NCI-H510A treated with DMSO at 0.1 percent for 48 hours (cell line): ENCODE measurements at regions not wholly inside any gene's neighbourhood (a gene's known extent, or its start where the extent isn't known, plus 50 kb on each side); places are given as distances from the start of the nearest gene placed in this dataset.
"Not testable (repeated sequence)": the region's sequence is repeated elsewhere in the genome, so short reads cannot be mapped to it uniquely, and the experiment has no call there.

Source experiments
- DNase-seq: peaks from one replicate; lab custom pipeline; 2025; lab: John Stamatoyannopoulos, UW

DNA sequence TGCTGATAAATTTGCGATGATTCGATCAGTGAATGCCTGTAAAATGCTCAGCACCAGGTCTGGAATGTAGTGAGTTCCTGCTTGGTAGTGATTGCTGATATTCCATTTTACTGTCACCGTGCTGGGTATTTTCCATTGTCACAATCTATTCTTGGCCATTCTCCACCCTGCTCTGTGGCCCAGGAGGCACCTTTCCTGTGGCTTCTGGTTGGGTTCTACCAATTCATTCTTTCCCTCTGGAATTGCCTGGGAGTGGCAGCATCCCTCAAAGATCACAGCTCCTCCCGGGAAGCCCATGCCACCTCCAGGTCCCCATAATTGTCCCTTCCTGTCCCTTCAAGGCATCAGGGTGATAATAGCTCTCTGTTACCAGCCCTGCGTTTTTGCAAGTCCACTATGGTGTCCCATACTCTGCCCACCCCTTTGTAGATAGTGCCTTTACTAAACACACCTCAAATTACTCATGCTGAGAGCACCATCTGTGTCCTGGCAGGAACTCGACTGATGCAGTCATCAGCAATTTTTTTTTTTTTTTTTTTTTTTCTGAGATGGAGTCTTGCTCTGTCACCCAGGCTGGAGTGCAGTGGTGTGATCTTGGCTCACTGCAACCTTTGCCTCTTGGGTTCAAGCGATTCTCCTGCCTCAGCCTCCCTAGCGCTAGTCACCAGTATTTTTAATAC lies 177.8 kb upstream of the PROK2 start:
- no peak for DNase-seq

DNA sequence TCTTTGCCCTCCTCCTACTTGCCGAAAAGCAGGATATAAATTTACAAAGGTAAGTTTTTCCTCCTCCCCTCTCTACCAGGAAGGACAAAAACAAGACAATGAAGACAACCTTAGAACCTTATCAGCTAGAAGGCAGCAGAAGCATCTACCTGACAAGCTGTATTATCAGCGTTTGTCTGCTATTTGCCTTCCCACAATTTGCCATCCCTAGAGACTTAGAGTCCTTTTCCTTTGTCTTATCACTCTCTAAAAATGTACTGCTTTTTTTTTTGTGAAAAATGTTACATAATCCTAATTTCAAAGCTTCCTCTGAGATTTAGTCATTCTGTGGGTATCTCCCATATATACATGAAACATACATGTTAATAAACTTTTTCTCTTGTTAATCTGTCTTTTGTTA lies 176.9 kb upstream of the PROK2 start:
- no peak for DNase-seq

DNA sequence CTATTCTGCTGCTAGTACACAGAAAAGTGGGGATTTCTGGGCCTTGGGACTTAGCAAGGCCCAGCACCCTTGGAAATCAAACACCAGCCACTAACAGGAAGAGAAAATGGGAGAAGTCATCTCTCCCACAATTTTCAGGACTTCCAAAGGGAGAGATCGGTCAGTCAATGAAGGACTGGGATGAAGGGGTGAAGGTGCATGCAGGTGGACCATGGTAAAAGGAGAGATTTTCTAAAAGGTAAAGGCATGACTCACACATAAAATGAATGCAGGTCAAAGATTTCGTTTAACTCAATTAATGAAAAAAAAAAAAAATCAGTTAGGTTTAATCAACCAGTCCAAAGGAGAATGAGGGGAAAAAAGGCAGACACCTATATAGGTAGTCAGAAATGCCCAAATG lies 176.4 kb upstream of the PROK2 start:
- DNase-seq, result no peak

DNA sequence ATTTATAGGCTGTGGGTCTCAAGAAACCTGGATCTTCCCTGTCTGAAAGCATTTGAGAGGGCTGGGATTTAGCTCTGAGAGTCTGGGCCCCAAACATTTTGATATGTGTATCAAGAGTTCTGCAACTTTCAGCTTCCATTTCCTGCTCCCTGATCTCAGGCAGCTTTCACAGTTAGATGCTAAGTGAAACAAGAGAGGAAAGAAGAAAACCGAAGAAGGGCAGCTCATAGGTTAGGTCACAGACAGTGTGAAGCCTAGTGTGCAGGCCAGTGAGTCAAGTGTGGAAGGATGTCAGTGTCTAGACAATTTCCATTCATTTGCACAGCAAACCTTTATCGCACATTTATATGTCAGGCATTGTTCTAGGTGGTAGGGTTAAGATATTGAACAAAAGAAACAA lies 173.6 kb upstream of the PROK2 start:
- no peak for DNase-seq

DNA sequence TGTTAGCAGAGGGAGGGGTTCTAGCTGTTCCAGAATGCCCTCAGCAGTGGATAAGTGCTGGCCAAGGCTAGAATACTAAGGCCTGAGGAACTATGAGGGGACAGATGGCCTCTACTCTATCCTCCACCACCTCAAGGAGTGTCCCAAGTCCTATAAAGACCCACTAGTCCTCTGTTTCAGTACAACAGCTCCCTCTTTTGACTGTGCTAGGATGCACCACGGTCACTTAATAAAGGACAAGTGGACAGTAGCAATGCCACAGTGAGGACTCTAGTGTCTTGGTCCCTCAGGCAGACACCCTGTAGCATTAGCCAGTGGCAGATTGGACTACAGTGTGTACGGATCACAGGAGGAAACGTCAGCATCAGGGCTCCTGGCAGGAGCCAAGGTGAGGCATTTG lies 171.8 kb upstream of the PROK2 start:
- no peak for DNase-seq

DNA sequence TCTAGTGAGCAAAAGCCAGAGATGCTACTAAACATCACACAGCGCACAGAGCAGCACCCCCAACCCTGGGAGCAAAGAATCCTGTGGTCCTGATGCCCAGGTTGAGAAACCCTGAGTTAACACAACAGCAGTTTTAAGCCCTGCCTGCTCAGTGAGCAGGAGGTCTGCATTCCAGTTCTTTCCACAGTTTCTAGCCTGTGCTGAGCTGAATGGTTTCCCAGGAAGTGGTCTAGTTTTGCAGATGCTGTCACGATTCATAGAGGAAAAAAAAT lies 171.1 kb upstream of the PROK2 start:
- no peak for DNase-seq

DNA sequence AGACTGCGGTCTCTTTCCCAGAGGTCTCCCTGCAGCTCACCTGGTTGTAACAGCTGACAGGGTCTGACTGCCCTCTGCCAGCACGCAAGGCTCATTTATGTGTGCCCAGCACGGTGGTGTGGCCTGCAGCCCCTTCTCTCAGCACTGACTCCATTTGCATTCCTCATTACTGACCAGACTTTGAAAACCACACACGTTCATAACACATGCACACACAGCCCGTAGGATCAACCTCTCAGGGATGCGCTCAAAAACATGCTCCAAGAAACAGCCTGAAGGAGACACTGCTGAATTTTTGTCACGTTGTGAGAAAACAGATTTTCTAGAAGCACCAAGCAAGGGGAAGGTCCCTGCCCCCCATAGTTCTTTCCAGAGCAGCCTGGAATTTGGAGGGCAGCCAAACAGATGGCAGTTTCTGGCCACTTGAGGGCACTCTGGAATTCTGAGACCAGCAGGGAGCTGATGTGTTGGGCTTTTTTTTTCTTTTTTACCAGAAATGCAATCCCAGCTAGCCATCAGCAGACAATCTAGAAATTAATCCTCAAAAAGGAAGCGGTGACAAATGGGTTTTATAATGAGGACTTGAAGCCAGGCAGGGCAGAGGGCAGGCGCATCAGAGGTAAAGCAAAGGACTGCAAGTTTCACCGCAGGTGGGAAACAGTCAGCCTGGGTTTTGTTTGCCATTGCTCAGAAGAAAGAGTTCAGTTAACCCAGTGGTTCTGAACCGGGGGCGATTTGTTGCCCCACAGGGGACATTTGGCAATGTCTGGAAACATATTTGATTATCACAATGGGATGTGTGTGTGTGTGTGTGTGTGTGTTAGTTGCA lies 170.5 kb upstream of the PROK2 start:
- peak; percentile 26 for DNase-seq

DNA sequence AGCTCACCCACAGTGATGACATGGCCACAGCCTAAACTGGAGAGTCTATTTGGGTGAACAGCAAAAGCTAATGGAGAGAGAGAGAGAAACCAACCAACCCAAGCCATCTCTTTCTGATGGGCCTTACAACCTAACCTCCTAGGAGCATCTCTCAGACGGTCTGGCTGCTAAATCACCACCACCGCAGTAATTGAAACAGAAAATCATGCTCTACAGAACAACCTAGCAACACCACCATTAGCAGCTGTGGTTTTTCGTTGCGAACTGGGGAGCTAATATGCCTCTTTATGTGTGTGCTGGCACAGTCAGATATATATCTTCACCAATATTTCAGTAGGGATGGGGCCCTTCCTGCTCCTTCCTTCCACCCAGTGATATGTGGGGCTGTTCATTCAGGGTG lies 166.9 kb upstream of the PROK2 start:
- no peak for DNase-seq

DNA sequence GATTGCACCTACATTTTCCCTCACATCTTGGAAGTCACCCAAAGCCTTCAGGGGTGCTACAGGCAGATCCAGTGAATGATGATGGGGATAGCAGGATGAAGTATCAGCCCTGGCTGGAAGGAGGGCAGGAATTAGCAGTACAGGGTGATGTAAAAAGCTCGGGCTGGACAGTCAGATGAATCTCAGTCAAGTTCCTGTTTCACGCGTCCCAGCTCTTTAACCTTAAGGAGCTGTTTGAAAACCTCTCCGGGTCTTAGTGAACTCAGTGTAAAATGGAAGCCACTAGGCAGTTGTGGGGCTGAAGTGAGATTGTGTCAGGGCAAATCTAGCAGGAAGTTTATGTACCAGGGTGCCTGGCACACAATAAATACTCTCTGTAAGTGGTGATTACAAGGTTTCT lies 166.4 kb upstream of the PROK2 start:
- no peak for DNase-seq

DNA sequence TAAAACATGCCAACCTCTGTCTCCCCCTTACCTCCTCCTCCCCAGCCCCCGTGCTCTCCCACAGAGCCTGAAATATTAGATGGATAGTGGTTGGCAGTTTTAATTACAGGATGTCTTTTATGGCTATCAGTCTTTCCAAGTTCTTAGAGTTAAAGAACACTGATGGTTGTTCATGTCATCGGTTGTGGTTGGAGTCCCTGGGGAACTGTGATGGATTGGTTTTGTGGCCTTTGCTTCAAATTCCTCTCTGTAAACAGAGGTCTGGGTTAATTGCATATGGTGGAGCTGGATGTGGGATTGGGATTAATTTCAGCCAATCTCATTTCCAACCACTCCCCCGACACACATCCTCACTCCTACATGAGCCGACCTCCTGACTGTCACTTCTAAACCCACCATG lies 164.5 kb upstream of the PROK2 start:
- DNase-seq, result no peak

DNA sequence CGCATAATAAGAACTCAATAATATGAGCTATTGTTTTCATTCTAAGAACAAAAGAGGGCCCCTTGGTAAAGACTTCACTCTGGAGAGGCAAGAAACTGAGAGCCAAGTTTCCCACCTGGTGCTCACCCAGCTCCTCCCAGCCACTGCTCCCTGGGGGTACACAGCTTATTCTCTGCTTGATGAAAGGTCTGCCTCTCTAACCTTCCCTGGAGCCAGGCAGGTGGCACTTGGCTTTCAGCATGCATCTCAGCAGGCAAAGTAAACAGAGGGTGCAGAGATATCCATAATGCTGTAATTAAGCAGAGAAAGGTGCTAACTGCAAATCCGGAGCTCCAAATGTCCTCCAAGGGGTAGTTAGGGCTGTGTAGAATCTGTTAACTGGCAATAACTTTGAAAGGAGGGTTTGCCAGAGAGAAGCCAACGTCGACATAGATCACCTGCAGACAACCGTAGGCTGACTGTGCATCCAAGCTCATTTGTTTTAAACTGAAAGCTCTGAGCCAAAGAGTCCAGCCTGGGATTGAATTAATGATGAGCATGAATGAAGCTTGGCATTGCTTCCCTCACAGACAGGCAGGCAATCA lies 159.6 kb upstream of the PROK2 start:
- peak; percentile 28 for DNase-seq

DNA sequence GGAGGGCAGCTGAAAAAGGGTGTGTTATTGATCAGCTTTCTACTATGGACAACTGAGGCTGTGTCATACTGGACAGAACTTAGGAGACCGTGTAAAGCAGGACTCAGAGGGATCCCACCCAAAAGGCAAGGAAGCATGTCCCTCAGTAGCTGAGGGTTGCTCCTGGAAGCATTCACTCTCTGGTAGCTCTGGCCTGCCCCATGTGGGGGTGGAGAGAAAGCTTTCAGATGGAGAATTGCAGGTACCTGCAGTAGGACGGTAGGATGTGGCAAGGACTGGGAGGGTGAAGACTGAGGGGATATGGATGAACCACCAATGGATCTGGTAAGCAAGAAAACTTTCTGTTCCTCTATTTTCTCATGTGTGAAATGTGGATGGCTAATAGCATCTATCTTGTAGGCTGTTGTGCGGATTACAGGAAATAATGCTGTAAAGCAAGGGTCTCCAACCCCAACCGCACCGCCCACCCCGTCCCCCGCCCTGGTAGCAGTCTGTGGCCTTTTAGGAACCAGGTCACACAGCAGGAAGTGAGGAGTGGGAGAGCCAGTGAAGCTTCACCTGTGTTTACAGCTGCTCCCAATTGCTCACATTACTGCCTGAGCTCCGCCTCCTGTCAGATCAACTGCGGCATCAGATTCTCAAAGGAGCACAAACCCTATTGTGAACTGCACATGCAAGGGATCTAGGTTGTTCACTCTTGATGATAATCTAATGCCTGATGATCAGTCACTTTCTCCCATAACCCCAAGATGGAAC lies 157.7 kb upstream of the PROK2 start:
- DNase-seq, result peak; percentile 23

DNA sequence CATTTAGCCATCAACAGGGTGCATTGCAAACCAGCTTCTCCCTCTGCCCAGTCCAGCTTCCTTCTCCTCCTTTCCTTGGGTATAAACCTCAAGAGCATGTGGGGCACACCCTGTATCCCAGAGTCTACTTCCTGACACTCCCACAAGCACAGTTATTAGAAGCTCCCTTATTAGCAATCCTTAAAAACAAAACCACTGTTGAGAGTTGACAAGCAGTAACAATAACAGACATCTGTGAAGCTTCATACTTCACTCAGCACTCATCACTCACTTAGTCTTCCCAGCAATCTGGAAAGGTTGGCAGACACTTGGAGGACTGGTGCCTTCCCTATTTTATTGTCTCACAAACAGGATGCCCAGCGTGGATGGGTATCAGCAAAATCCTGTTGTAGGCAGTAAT lies 155.5 kb upstream of the PROK2 start:
- no peak for DNase-seq

DNA sequence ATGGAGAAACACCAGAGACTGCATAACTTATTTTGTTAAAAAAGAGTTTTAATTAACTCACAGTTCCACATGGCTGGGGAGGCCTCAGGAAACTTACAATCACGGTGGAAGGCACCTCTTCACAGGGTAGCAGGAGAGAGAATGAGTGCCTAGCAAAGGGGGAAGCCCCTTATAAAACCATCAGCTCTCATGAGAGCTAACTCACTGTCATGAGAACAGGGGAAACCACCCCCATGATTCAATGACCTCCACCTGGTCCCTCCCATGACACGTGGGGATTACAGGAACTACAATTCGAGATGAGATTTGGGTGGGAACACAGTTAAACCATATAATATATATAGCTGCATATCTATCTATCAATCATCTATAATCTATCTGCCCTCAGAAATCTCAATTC lies 153.1 kb upstream of the PROK2 start:
- not testable (repeated sequence) for DNase-seq

DNA sequence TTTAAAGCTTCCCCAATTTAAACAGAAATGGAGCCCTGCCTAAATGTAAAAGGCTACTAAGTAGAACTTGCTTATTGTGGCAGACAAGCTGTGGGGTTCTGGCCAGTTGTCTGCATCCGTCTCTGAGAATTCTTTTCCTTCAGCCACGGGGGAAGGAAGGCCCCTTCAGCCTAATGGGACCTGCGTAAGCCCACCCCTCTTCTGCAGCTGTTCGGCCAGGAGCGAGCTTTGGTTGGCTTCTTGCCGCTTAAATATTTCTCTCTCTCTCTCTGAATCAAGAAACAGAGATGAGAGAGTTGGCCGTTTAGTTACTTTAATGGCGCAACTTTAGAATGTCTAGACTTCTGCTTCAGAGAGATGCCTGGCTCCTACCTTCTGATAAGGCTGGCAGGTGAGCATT lies 151.7 kb upstream of the PROK2 start:
- DNase-seq, result no peak

DNA sequence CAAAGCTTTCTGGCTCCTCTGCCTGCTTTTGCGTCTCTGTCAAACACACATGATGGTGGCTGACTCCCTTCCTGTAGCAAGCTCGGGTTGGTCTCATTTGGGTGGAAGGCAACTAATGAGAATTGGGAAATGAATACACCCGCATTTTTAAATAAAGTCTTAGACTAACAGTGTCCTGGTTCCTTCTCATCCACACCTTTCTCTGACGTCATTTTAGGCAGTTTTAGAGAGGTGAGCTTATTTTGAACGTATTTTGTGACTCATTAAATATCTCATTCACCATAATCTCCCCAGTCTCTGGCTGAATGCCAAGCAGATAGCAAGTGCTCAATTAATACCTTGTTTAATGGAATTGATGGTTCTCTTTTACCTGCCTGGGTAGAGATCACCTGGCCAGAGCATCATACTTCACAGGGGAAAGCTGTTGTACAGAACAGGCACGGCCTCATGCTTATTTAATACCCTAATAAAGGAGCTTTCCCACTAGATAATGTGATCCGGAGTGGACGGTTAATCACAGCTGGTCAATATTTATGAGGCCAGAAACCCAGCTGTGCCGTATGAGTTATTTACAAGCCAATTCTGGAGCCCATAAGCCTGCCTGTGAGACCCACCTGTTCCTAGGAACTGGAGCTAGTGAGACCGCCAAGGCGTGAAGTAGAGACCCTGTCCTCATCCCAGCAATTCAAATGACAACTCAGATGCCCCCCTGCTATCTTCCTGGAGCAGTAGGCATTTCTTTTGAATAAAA lies 149.7 kb upstream of the PROK2 start:
- DNase-seq, result no peak

DNA sequence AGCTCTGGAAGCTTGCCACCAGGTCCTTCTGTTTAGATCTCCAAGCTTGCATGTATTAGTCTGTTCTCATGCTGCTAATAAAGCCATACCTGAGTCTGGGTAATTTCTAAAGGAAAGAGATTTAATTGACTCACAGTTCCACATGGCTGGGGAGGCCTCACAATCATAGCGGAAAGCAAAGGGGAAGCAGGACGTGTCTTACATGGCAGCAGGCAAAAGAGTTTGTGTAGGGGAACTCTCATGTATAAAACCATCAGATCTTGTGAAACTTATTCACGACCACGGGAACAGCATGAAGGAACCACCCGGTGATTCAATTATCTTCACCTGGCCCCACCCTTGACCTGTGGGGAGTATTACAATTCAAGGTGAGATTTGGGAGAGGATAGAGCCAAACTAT lies 147.0 kb upstream of the PROK2 start:
- no peak for DNase-seq

DNA sequence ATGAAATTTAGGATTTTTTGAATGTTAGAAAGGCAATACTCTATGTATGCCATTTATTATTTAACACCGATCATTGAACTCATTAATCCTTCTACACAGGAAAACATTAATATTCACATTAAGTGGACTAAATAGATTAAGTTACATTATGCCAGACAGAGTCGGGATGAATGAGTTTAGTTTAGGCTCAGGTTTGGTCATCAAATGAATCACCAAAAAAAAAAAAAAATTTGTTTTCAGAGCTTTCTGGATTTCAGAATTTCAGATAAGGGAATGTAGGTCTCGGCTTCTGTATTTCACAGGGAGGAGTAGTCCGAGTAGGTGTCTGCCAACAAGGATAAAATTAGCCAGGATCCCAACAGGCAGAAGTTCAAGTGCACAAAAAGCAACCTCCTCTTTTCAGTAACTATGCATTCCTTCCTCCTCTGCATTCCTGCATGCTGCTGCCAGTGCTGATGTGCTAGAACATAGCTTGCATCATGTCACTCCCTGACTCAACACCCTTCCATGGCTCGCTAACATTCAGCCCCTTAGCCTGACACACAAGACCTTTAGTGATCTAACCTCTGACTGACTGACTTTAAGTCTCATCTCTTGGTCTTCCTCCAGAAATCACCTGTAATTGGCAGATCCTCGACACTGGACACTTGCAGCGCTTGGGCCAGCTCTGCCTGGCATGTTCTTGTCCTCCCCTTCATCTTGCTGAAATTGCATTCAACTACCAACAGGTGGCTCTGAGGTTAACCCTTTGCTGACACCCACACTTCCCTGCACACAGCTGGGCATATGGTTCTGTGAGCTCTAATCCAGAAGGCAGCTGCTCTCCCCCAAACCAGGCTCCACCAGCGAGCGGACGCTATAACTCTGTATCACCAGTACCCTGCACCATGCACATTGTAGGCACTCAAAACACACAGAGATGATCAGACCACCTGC lies 145.4 kb upstream of the PROK2 start:
- peak; percentile 5 for DNase-seq

DNA sequence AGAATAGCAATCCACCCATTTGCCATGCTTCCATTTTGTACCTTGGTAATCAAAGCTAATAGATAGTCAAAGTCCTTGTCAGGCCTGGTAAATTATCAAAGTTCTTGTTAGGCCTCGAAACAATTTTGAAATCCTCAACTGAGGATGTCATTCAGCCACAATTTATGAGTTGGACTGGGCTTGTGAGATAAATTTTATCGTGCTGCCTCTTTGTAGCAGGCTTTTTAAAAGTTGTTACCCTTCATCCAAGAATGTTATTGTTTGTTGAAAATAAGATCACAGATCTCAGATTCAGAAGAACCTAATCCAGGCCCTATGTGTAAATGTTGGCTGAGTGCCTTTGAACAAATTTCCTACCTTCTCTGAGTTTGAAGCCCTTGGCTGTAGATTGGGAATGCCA lies 143.3 kb upstream of the PROK2 start:
- DNase-seq, result no peak

DNA sequence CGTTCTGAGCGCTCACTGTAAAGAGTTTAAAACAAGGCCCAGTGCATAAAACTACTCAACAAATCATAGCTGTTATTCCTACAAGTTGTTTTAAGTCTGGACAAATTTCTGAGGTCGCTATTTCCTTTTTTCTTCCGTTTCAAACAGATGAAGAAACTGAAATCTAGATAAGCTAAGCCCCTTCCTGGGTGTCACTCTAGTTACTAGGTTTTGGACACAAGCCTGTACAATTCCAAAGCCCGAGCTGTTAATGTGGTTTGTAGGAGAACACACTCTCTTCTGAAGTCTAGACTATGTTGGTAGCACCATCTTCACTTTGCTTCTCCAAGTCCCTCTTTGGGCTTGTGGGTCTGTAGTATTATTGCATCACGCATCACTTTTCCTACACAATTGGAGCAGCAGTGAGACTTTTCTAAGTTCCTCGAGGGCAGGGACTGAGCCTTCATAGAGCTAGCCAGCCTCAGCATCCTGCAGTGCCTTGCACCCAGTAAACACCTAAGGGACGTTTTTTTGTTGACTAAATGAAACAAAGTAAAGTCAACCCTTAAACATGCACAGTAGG lies 142.6 kb upstream of the PROK2 start:
- DNase-seq, result no peak

DNA sequence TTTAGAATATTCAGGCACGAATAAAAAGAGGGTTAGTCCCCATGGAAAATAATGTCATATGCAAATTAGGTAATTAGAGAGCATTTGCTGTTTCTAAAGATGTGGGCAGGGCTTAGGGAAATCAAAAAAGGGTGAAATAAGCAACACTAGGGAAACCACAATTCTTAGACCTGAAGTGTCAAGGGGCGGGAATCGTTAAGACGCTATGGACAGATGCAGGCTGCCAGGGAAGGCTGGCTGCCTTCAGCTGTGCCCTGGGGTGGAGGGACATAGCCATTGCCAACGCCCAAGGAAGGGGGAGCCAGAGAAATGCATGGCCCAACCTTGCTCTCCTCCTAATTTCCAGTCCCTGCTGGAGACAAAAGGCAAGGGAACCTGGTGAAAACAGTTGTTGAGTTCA lies 141.7 kb upstream of the PROK2 start:
- no peak for DNase-seq
